ENCODE measurements at regions not wholly inside any gene's neighbourhood (a gene's known extent, or its start where the extent isn't known, plus 50 kb on each side); places are given as distances from the start of the nearest gene placed in this dataset.

- H3K4me3 ChIP-seq (replicated peaks; ENCODE audit: low read depth, low read length), result no peak overlapping the region
- no peak for DNase-seq (ENCODE audit: extremely low read depth, low read depth)
- TF ChIP-seq CTCF (IDR thresholded peaks at IDR 0.05; ENCODE audit: low read depth, low read length, missing control alignments), result no peak
Observed at GRCh38 chr1:97007840-97008604, 286.4 kb downstream of the PTBP2 start.

GRCh38 chr1:97010566-97011264 is 289.1 kb downstream of the PTBP2 start:
- DNase-seq (ENCODE audit: extremely low read depth, low read depth), result no peak
- no peak overlapping the region for H3K4me3 ChIP-seq (replicated peaks; ENCODE audit: low read depth, low read length)
- TF ChIP-seq CTCF (IDR thresholded peaks at IDR 0.05; ENCODE audit: low read depth, low read length, missing control alignments), result no peak

GRCh38 chr1:97013136-97013535 is 291.6 kb downstream of the PTBP2 start:
- no peak for DNase-seq (ENCODE audit: extremely low read depth, low read depth)
- H3K4me3 ChIP-seq (replicated peaks; ENCODE audit: low read depth, low read length), result no peak overlapping the region

GRCh38 chr1:97013941-97014340 is 292.4 kb downstream of the PTBP2 start:
- no peak for TF ChIP-seq CTCF (IDR thresholded peaks at IDR 0.05; ENCODE audit: low read depth, low read length, missing control alignments)
- DNase-seq (ENCODE audit: extremely low read depth, low read depth), result no peak
- H3K4me3 ChIP-seq (replicated peaks; ENCODE audit: low read depth, low read length), result no peak overlapping the region

More at GRCh38 chr1:97013136-97013535, 291.6 kb downstream of the PTBP2 start:
- no peak for TF ChIP-seq CTCF (IDR thresholded peaks at IDR 0.05; ENCODE audit: low read depth, low read length, missing control alignments)

- no peak for TF ChIP-seq CTCF (IDR thresholded peaks at IDR 0.05; ENCODE audit: low read depth, low read length, missing control alignments)
- H3K4me3 ChIP-seq (replicated peaks; ENCODE audit: low read depth, low read length), result no peak overlapping the region
- no peak for DNase-seq (ENCODE audit: extremely low read depth, low read depth)
Observed at GRCh38 chr1:97014426-97014825, 292.8 kb downstream of the PTBP2 start.

GRCh38 chr1:97017895-97018294 is 296.3 kb downstream of the PTBP2 start:
- no peak for DNase-seq (ENCODE audit: extremely low read depth, low read depth)
- peak; percentile 9 for TF ChIP-seq CTCF (IDR thresholded peaks at IDR 0.05; ENCODE audit: low read depth, low read length, missing control alignments)
- no peak overlapping the region for H3K4me3 ChIP-seq (replicated peaks; ENCODE audit: low read depth, low read length)

Data from HFF-Myc (cell line).